T-helper 2 cell (primary cell): ENCODE measurements at regions not wholly inside any gene's neighbourhood (a gene's known extent, or its start where the extent isn't known, plus 50 kb on each side); places are given as distances from the start of the nearest gene placed in this dataset.

Experiments
- DNase-seq, 5 experiments: peaks; one replicate each; pipeline versions ENCODE4 v3.0.0 to v3.0.0-alpha.2; 2012 to 2022

DNA sequence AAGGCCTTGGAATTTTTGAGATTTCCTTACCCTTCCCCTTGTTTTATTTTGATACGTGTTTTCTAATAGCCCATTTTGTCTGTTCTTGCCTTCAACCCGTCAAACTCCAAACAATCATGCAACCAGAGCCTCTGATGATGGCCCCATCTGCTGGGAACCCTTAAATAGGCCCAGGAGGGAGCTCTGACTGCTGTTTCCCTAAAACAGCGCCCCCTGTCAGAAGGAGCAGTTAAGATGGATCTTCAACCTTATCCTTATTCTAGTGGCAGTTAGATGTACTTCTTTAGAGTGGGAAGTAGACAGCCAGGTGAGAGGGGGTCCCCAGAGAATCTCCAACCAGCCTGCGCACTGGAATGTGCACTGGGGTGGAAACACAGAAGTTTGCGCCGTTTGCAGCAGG, 1031.0 kb upstream of the PCDH9 start:
- DNase-seq, result no peak

GRCh38 chr13:68257111-68257842, 1027.1 kb upstream of the PCDH9 start:
- DNase-seq, result no peak

DNA sequence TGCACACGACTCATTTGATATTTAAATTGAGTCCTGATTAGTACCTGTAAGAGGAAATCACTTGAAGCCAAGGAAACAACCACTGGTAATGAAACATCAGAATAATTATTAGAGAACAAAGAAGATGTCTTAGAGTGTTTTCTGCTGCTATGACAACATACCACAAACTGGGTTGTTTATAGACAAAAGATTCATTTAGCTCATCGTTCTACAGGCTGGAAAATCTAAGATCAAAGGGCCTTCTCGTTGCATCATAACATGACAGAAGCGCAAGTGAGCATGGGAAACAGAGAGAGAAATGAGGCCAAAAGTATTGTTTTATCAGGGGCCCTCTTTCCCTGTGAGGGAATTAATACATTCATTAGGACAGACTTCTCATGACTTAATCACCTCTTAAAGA, 1024.0 kb upstream of the PCDH9 start:
- no peak for DNase-seq

DNA sequence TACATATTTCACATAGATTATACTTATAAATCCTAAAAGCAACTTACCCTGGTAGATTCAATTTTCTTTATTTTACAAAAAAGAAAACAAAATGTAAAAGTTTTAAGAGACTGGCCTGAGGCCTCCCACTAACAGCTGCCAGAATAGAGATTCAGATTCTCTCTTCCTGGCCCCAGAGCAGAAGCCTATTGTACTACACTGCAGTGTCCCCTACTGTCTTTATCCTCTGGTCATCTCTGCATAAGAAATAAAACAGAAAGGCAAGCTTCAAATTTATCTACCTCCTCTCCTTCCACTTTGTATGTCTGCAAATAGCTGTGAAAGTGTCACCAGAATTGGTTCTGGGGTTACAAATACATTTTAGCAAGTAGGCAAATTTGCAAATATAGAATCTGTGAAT, 1004.1 kb upstream of the PCDH9 start:
- DNase-seq, result no peak

DNA sequence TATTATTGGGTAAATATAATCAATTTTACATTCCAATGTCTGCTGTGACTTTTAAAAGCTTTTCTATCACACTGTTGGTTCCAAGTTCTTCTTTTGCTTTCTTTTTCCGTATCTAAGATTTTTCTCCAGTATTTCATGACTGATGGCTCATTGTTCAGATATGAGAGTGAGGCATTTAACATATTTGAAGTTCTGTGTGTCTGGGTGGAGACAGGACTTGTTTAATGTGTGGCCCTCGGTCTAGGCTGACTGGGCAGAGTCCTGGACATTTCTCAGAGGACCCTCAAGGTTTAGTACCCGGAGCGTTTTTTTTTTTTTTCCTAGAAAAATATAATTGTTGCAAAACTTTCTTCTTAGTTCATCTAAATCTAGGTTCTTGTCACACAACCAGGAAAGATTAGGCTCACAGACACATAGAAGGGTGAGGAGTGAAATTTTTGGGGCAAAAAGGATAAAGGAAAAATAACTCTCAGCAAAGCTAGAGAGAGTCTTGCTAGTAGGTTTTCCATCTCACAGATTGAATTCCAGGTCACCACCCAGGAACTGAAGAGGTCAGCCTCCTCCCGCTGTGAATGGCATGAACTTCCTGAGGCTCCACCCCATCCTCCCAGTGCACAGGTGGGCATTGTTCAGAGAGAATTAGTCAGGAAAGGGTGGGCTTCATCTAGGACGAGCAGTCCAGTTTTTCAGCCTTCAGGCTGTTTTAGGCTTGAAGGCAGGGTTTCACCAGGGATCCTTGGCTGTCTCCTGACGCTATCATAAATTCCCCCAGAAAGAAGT, 1002.4 kb upstream of the PCDH9 start:
- no peak for DNase-seq

DNA sequence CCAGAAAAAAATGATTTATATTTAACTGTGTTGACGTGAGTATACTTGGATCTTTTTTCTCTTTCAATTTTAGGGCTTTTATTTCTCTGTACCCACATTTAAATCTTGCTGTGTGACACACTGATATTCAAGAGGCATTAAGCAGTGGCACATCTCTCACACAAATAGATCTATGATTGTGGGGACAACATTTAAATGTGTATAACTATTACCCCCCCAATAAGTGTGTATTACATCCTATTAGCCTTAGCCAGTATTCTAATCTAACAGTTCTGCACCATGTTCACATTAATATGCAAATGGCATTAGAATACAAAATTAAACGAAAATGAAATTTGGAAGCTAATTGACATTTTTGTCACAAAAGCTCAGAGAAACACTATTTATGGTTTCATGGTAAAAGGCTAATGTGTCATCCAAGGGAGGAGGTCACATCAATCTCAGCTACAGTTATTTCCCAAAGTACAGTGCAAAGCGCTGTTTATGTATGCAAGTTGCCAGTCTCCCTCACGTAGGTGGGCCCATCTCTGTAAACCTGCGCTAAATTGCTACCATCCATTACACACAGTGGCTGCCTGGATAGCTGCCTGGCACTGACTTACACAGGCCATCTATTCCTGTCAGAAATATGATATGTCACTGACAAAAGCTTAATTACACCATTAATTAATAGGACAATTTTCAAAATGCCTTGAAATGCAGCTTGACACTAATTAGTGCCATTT, 984.7 kb upstream of the PCDH9 start:
- DNase-seq, result no peak

DNA sequence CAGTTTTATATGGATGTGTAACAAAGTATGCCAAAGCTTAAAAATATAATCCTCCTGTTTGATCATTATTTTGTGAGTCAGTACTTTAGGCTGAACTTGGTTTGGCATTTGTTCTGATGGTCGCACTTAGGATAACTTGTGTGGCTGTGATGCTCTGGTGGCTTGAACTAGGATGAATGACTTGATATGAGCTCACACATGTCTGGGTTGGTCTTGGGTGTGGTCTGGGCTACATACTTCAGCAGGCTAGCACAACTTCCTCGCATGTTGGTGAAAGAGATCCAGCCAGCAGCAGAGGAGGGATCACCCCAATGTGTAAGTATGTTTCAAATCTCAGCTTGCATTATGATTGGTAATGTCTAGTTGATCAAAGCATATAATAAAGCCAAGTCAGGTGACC, 969.1 kb upstream of the PCDH9 start:
- DNase-seq, result no peak

GRCh38 chr13:68190818-68191217, 960.7 kb upstream of the PCDH9 start:
- DNase-seq, result no peak

DNA sequence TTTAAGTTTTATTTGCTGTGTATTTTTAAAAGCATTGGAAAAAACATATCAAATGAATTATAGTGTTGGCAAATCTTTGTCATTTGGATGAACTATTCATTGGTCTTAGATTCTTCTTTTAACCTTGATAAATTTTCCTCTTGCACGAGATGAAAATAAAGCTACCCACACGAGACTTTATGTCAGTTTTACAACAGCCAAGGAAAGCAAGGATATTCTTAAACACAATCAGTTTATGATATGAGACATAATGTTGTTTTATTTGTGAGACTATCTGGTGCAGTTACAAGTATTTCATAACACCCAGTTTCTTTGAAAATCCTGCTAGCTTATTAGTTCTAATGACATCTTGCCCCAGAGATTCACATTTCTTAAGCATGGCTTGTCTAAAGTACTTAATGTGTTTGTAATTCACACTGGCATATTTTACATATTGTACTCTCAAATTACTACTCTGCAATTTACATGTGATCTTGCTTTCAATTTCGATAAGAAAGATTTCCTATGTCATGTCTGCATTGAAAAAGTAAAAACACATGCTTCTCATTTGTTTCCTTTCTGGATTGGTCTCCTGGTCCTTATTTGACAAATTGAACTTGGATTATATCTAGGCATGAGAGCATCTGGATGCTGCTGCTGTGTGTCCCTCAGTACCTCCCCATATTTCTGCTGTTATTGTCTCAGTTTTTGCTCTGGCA, 955.5 kb upstream of the PCDH9 start:
- DNase-seq, result no peak

GRCh38 chr13:68176475-68176874, 946.3 kb upstream of the PCDH9 start:
- no peak for DNase-seq

- no peak for DNase-seq
Observed at GRCh38 chr13:68174893-68175292, 944.8 kb upstream of the PCDH9 start.

- DNase-seq, result no peak
Observed at GRCh38 chr13:68173111-68173510, 943.0 kb upstream of the PCDH9 start.

- no peak for DNase-seq
Observed at GRCh38 chr13:68170961-68171360, 940.8 kb upstream of the PCDH9 start.

GRCh38 chr13:68168448-68168847, 938.3 kb upstream of the PCDH9 start:
- DNase-seq, result no peak

- no peak for DNase-seq
Observed at GRCh38 chr13:68160466-68160865, 930.3 kb upstream of the PCDH9 start.

- DNase-seq, result no peak
Observed at GRCh38 chr13:68152414-68152813, 922.3 kb upstream of the PCDH9 start.

GRCh38 chr13:68145852-68146251, 915.7 kb upstream of the PCDH9 start:
- no peak for DNase-seq

DNA sequence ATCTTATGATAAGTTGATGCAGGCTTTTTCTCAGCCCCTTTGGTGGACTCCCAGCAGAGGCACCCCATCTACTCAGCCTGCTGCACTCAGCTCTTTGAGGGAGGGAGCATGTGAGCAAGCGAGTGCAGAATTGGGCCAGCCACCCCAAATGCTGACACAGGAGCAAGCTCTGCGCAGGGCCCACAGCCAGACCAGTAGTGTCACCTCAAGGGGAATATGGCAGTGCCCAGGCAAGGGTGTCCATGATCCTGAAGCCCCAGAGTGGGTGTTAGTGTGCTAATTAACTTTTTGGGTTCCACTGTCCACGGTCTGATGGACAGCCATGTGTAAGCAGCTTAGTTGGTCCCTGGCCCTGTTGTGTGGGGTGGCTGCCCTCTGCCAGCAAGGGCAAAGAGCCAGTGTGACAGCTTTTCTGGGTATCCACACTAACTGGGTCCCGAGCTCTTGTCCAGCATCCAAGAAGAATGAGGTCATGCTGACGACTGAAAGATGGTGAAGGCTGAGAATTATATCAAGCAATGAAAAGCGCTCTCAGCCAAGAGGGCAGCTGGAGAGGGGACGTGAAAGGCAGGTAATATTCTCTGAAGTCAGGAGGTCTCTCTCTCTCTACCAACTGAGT, 898.3 kb upstream of the PCDH9 start:
- DNase-seq, result no peak

- no peak for DNase-seq
Observed at GRCh38 chr13:68125087-68125480, 894.9 kb upstream of the PCDH9 start.

DNA sequence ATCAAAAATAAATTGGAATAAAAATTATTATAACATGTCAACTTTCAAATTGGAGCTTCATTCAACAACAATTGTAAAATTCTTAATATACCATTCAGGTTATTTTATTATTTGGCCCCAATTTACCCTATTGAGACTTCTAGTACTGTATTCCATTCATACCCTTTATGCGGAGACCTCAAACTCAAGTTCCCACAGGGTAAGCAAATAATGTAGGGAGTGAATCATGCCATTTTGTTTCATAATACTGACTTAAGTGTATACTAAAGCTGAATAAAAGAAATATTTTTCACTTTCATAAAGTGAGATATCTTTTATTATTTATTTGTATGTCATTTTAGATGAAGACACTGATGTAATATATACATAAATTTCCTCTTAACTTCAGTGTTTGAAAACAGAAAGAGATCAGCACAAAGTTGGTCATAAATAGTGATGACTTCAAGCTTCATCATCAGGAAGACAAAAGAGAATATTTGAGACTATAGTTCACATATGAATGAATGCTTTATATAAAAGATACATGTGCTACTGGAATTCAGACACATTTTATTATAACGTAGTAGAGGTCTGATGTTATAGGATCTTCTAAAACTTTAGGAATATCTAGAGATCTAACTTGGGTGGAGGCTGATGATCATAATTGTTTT, 894.4 kb upstream of the PCDH9 start:
- no peak for DNase-seq

DNA sequence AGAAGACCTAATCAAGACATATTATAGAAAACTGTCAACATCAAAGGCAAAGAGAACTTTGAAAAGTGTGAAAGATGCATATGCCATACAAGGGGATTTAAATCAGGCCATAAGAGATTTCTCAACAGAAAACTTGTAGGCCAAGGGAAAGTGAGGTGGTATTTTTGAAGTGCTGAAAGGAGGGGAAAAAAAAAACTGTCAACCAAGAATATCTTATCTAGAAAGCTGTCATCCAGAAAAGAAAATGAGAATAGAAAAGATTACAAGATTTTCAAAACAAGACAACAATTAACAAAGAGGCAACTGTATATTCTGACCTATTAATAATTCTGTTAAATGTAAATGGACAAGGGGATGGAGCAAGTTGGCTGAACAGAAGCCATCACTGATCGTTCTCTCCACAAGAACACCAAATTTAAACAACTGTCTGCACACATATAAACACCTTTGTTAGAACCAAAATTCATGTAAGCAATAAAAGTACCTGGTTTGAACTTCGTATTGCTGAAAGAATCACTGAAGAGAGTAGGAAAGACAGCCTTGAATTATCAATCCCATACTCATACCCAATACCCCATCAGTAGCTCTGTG, 880.1 kb upstream of the PCDH9 start:
- no peak for DNase-seq

GRCh38 chr13:68107667-68108066, 877.5 kb upstream of the PCDH9 start:
- no peak for DNase-seq
